ENCODE measurements at regions not wholly inside any gene's neighbourhood (a gene's known extent, or its start where the extent isn't known, plus 50 kb on each side); places are given as distances from the start of the nearest gene placed in this dataset.
A peak's percentile ranks its signal among the peaks of the same experiment; 100 is the strongest.

- CTCF ChIA-PET (ENCODE audit: partially characterized antibody): interaction anchor here (1.0 kb wide), 1 partner anchor 506 kb away, joined by 3 read pairs; no protein-coding TSS in a partner anchor
- Histone ChIP-seq H3K23me2 (ENCODE audit: low read depth, low read length) (no peaks in the 10 kb centered on the region), H2BK120ac (replicated peaks; ENCODE audit: low read depth, low read length) (no peak overlapping the region)
Observed at GRCh38 chr5:155631116-155631515, 617.6 kb downstream of the KIF4B start.

More at GRCh38 chr5:155631116-155631515, 617.6 kb downstream of the KIF4B start:
- no peak for DNase-seq (ENCODE audit: low read depth in 1 of 2, low spot score in 2 of 2)
- Histone ChIP-seq H2BK5ac (ENCODE audit: low read depth, low read length) (no peak overlapping the region), H4K8ac (ENCODE audit: extremely low read depth, insufficient read depth, low read length) (no peak overlapping the region), H2AFZ (ENCODE audit: low read length) (0 out of 2 replicates have a peak overlapping the region, but pooled peaks have one; percentile 72), H3K36me3 (ENCODE audit: control insufficient read depth in 2 of 4, insufficient read depth in 4 of 4, low read length in 3 of 4) (no peaks in the 10 kb centered on the region), H3K4me1 (replicated peaks in 1 of 4; ENCODE audit: control insufficient read depth in 3 of 4, insufficient read depth in 4 of 4, low read length in 3 of 4) (no peaks in the 10 kb centered on the region), H3K4me2 (ENCODE audit: insufficient read depth in 1 of 2, low read depth in 2 of 2, low read length in 2 of 2) (no peak overlapping the region), H3K27me3 (replicated peaks in 1 of 4; ENCODE audit: control insufficient read depth in 3 of 4, extremely low read depth in 1 of 4, insufficient read depth in 3 of 4, low read length in 3 of 4) (peaks cover 0 to 1% (median 0%) of the 10 kb centered on the region in 4 experiments; a peak in 1 of 7 replicates), H3K27ac (ENCODE audit: low read depth, low read length) (no peak overlapping the region), H4K91ac (replicated peaks; ENCODE audit: insufficient read length, low read length) (no peak overlapping the region), H4K5ac (ENCODE audit: insufficient read length, low read depth, low read length) (no peak overlapping the region), H3K18ac (ENCODE audit: extremely low read depth, low read length) (no peak overlapping the region), H2AK5ac (ENCODE audit: low read depth, low read length) (no peak overlapping the region), H2BK20ac (ENCODE audit: low read length) (no peak overlapping the region), H3K4ac (replicated peaks; ENCODE audit: insufficient read length, low read depth, low read length) (no peak overlapping the region), H3K56ac (replicated peaks; ENCODE audit: insufficient read length, low read depth, low read length) (no peak overlapping the region), H3K4me3 (ENCODE audit: extremely low read depth in 1 of 4, insufficient read depth in 2 of 4, low read depth in 3 of 4, low read length in 4 of 4) (no peak overlapping the region), H3K23ac (ENCODE audit: insufficient read length) (no peak overlapping the region), H3K9ac (replicated peaks in 1 of 4; ENCODE audit: extremely low read depth in 1 of 4, low read depth in 3 of 4, low read length in 3 of 4) (no peak overlapping the region), H3K9me3 (ENCODE audit: insufficient read depth in 2 of 2, low read depth in 1 of 2, low read length in 1 of 2) (peaks cover 7 to 9% of the 10 kb centered on the region in 2 experiments; a peak in 2 of 4 replicates), H3K79me2 (ENCODE audit: control insufficient read depth in 1 of 2, insufficient read depth in 2 of 2, low read length in 2 of 2) (no peaks in the 10 kb centered on the region), H4K20me1 (replicated peaks in 1 of 2; ENCODE audit: control insufficient read depth in 1 of 2, insufficient read depth in 2 of 2, low read length in 2 of 2) (no peaks in the 10 kb centered on the region), H3K14ac (ENCODE audit: insufficient read length) (no peak overlapping the region), H2BK12ac (ENCODE audit: low read depth, low read length) (no peak overlapping the region), H3K79me1 (ENCODE audit: low read depth, low read length) (no peaks in the 10 kb centered on the region), H2BK15ac (ENCODE audit: low read length) (no peak overlapping the region)
- TF ChIP-seq CBX5 (IDR thresholded peaks at IDR 0.05; ENCODE audit: low read depth, low read length) (no peak), BACH1 (IDR thresholded peaks at IDR 0.05; ENCODE audit: low read length) (no peak)
- FAIRE-seq: no peak
- 92% methylated on average over 3 of the region's 3 CpGs; no CpG with 5 or more reads in 1 of the 2 experiments for WGBS, 2 experiments (ENCODE audit: extremely low coverage in 1 of 2, insufficient coverage in 1 of 2, insufficient read length in 1 of 2, insufficient replicate concordance in 2 of 2, low coverage in 1 of 2, low lambda C conversion rate in 2 of 2, missing lambda C conversion rate in 1 of 2)
- POLR2A ChIA-PET (ENCODE audit: partially characterized antibody): no interaction called here

All from H1 (cell line).